Neural progenitor cell (in vitro differentiated cells): ENCODE measurements at regions not wholly inside any gene's neighbourhood (a gene's known extent, or its start where the extent isn't known, plus 50 kb on each side); places are given as distances from the start of the nearest gene placed in this dataset.

Experiments used
- DNase-seq: peaks from one replicate; pipeline ENCODE4 v3.0.0-alpha.2; 2016; ENCODE audit warnings: low spot score
- H2AFZ ChIP-seq: fragments of 200-600 bp; sonication (generic); replicated peaks from 2 replicates; pipeline ENCODE4 v1.6.1; 2016; ENCODE audit warnings: antibody characterized with exemption
- H3F3A ChIP-seq: fragments of 200-600 bp; sonication (generic); 2 replicates; pipeline ENCODE4 v1.6.1; 2016; ENCODE audit warnings: antibody characterized with exemption, low read depth
- H3K27ac ChIP-seq: fragments of 200-600 bp; sonication (generic); 2 replicates; pipeline ENCODE4 v1.5.1; 2016; ENCODE audit warnings: mild to moderate bottlenecking
- H3K27me3 ChIP-seq: fragments of 200-600 bp; sonication (generic); 2 replicates; pipeline ENCODE4 v1.6.1; 2016; ENCODE audit warnings: mild to moderate bottlenecking, moderate library complexity
- H3K36me3 ChIP-seq: fragments of 200-600 bp; sonication (generic); 2 replicates; pipeline ENCODE4 v1.5.1; 2016
- H3K4me1 ChIP-seq: fragments of 200-600 bp; sonication (generic); 2 replicates; pipeline ENCODE4 v1.6.1; 2016; ENCODE audit warnings: mixed run types
- H3K4me2 ChIP-seq: fragments of 200-600 bp; sonication (generic); 2 replicates; pipeline ENCODE4 v1.6.1; 2016
- H3K4me3 ChIP-seq: fragments of 200-600 bp; sonication (generic); 2 replicates; pipeline ENCODE4 v1.5.1; 2016
- H3K79me2 ChIP-seq: fragments of 200-600 bp; sonication (generic); 2 replicates; pipeline ENCODE4 v1.6.1; 2016; ENCODE audit warnings: low read depth
- H3K9ac ChIP-seq: fragments of 200-600 bp; sonication (generic); 2 replicates; pipeline ENCODE4 v1.6.1; 2016
- H3K9me3 ChIP-seq: fragments of 200-600 bp; sonication (generic); 2 replicates; pipeline ENCODE4 v1.5.1; 2016; ENCODE audit warnings: low read depth
- H4K20me1 ChIP-seq: fragments of 200-600 bp; sonication (generic); 2 replicates; pipeline ENCODE4 v1.6.1; 2016; ENCODE audit warnings: low read depth
- H3K27ac Mint-ChIP-seq: 3 replicates; pipeline ENCODE4 v1.8.0; 2021; ENCODE audit warnings: mixed read lengths
- H3K27me3 Mint-ChIP-seq: 2 replicates; pipeline ENCODE4 v1.8.0; 2022; ENCODE audit warnings: low read depth, mild to moderate bottlenecking, inconsistent platforms, moderate library complexity, mixed read lengths; ENCODE audit not compliant: insufficient read depth
- H3K36me3 Mint-ChIP-seq: 3 replicates; pipeline ENCODE4 v1.8.0; 2021; ENCODE audit warnings: mixed read lengths
- H3K4me1 Mint-ChIP-seq: 3 replicates; pipeline ENCODE4 v1.8.0; 2021; ENCODE audit warnings: mixed read lengths
- H3K4me3 Mint-ChIP-seq: 3 replicates; pipeline ENCODE4 v1.8.0; 2021; ENCODE audit warnings: mild to moderate bottlenecking, moderate library complexity, mixed read lengths
- H3K9me3 Mint-ChIP-seq: 3 replicates; pipeline ENCODE4 v1.8.0; 2020; ENCODE audit warnings: mixed read lengths
- CTCF ChIP-seq: fragments of 200-600 bp; sonication (generic); IDR thresholded peaks from 2 replicates; pipeline ENCODE4 v1.5.1; 2017; ENCODE audit warnings: antibody characterized with exemption, mild to moderate bottlenecking
- EZH2 ChIP-seq: fragments of 200-600 bp; sonication (generic); IDR thresholded peaks from 2 replicates; pipeline ENCODE4 v1.6.1; 2017; ENCODE audit warnings: antibody characterized with exemption, mild to moderate bottlenecking, moderate library complexity
- EZH2phosphoT487 ChIP-seq: fragments of 200-600 bp; sonication (generic); IDR thresholded peaks from 2 replicates; pipeline ENCODE4 v1.6.1; 2017; ENCODE audit warnings: antibody characterized with exemption

- Mint-ChIP-seq H3K9me3 (no peaks in the 10 kb centered on the region), H3K4me1 (peaks cover 4% of the 10 kb centered on the region), H3K4me3 (no peak overlapping the region), H3K36me3 (no peaks in the 10 kb centered on the region), H3K27ac (no peak overlapping the region), H3K27me3 (no peaks in the 10 kb centered on the region)
- no peak overlapping the region for H3K9ac ChIP-seq
- H3K9me3 ChIP-seq = no peaks in the 10 kb centered on the region
- no peaks in the 10 kb centered on the region for H4K20me1 ChIP-seq
- no peak overlapping the region for H3K27ac ChIP-seq
- H3K79me2 ChIP-seq = no peaks in the 10 kb centered on the region
- no peak for TF ChIP-seq CTCF
- no peak for TF ChIP-seq EZH2phosphoT487
- no peak overlapping the region for H2AFZ ChIP-seq
- no peak overlapping the region for H3K4me2 ChIP-seq
- H3K4me3 ChIP-seq = no peak overlapping the region
- no peaks in the 10 kb centered on the region for H3K27me3 ChIP-seq
- DNase-seq = no peak
- no peaks in the 10 kb centered on the region for H3K36me3 ChIP-seq
- H3K4me1 ChIP-seq = no peaks in the 10 kb centered on the region
- H3F3A ChIP-seq = no peaks in the 10 kb centered on the region
These were observed 69.2 kb upstream of the AHR start for GRCh38 chr7:17229228-17229627.

- no peak overlapping the region for H3K27ac ChIP-seq
- H3F3A ChIP-seq = no peaks in the 10 kb centered on the region
- H3K9me3 Mint-ChIP-seq = no peaks in the 10 kb centered on the region
- no peaks in the 10 kb centered on the region for H4K20me1 ChIP-seq
- DNase-seq = no peak
- H3K36me3 Mint-ChIP-seq = no peaks in the 10 kb centered on the region
- no peaks in the 10 kb centered on the region for H3K36me3 ChIP-seq
- no peak overlapping the region for H3K9ac ChIP-seq
- H3K79me2 ChIP-seq = no peaks in the 10 kb centered on the region
- TF ChIP-seq EZH2 (no peak), EZH2phosphoT487 (no peak), CTCF (no peak)
- no peak overlapping the region for H3K4me2 ChIP-seq
- H3K27me3 Mint-ChIP-seq = no peaks in the 10 kb centered on the region
- H3K9me3 ChIP-seq = no peaks in the 10 kb centered on the region
- H2AFZ ChIP-seq = no peak overlapping the region
- H3K4me3 ChIP-seq = no peak overlapping the region
- H3K4me1 ChIP-seq = no peaks in the 10 kb centered on the region
- peaks cover 5% of the 10 kb centered on the region for H3K4me1 Mint-ChIP-seq
- H3K27me3 ChIP-seq = no peaks in the 10 kb centered on the region
- no peak overlapping the region for H3K4me3 Mint-ChIP-seq
- H3K27ac Mint-ChIP-seq = no peak overlapping the region
These were observed 68.2 kb upstream of the AHR start for GRCh38 chr7:17230099-17230807.

GRCh38 chr7:17233603-17234002 is 64.8 kb upstream of the AHR start:
- Histone ChIP-seq H4K20me1 (no peaks in the 10 kb centered on the region), H3K4me3 (no peak overlapping the region), H3K9ac (no peak overlapping the region), H3K9me3 (no peaks in the 10 kb centered on the region), H3K27ac (no peak overlapping the region), H3K36me3 (no peaks in the 10 kb centered on the region), H3K79me2 (no peaks in the 10 kb centered on the region), H3K27me3 (no peaks in the 10 kb centered on the region), H3K4me1 (no peaks in the 10 kb centered on the region), H2AFZ (no peak overlapping the region), H3F3A (no peaks in the 10 kb centered on the region), H3K4me2 (no peak overlapping the region)
- Mint-ChIP-seq H3K4me1 (peaks cover 5% of the 10 kb centered on the region), H3K9me3 (no peaks in the 10 kb centered on the region), H3K36me3 (no peaks in the 10 kb centered on the region), H3K4me3 (no peak overlapping the region), H3K27me3 (no peaks in the 10 kb centered on the region), H3K27ac (no peak overlapping the region)
- no peak for DNase-seq
- no peak for TF ChIP-seq CTCF
- TF ChIP-seq EZH2phosphoT487 = no peak
- TF ChIP-seq EZH2 = no peak
